HG02840 (cell line): ENCODE measurements at regions not wholly inside any gene's neighbourhood (a gene's known extent, or its start where the extent isn't known, plus 50 kb on each side); places are given as distances from the start of the nearest gene placed in this dataset.
A peak's percentile ranks its signal among the peaks of the same experiment; 100 is the strongest.
"Not testable (repeated sequence)": the region's sequence is repeated elsewhere in the genome, so short reads cannot be mapped to it uniquely, and the experiment has no call there.

Experiments
- ATAC-seq: cut with Tn5 transposase; IDR thresholded peaks from one replicate; pipeline ENCODE4 v1.9.1; 2021; ENCODE audit warnings: mild to moderate bottlenecking, moderate library complexity, moderate number of reproducible peaks; ENCODE audit not compliant: unreplicated experiment, low FRiP score

GRCh38 chr5:63131626-63132285, 553.1 kb downstream of the LRRC70 start:
- ATAC-seq = no peak

GRCh38 chr5:63128761-63129160, 550.1 kb downstream of the LRRC70 start:
- ATAC-seq = no peak

GRCh38 chr5:63128018-63128417, 549.4 kb downstream of the LRRC70 start:
- no peak for ATAC-seq

GRCh38 chr5:63127054-63127453, 548.4 kb downstream of the LRRC70 start:
- ATAC-seq = no peak

GRCh38 chr5:63125862-63126261, 547.2 kb downstream of the LRRC70 start:
- peak; percentile 72 for ATAC-seq

- ATAC-seq = no peak
Measured at GRCh38 chr5:63125392-63125791, 546.8 kb downstream of the LRRC70 start.

- ATAC-seq = no peak
Measured at GRCh38 chr5:63124266-63124665, 545.6 kb downstream of the LRRC70 start.

GRCh38 chr5:63121471-63121870, 542.9 kb downstream of the LRRC70 start:
- ATAC-seq = no peak

GRCh38 chr5:63118221-63118620, 539.6 kb downstream of the LRRC70 start:
- no peak for ATAC-seq

GRCh38 chr5:63111891-63112290, 533.3 kb downstream of the LRRC70 start:
- no peak for ATAC-seq

GRCh38 chr5:63101870-63102269, 523.3 kb downstream of the LRRC70 start:
- no peak for ATAC-seq

GRCh38 chr5:63097286-63097685, 518.7 kb downstream of the LRRC70 start:
- ATAC-seq = no peak

GRCh38 chr5:63094730-63095129, 516.1 kb downstream of the LRRC70 start:
- no peak for ATAC-seq

- no peak for ATAC-seq
Measured at GRCh38 chr5:63089147-63089546, 510.5 kb downstream of the LRRC70 start.

- no peak for ATAC-seq
Measured at GRCh38 chr5:63085561-63085960, 506.9 kb downstream of the LRRC70 start.

GRCh38 chr5:63083689-63084088, 505.1 kb downstream of the LRRC70 start:
- not testable (repeated sequence) for ATAC-seq

- no peak for ATAC-seq
Measured at GRCh38 chr5:63081402-63081801, 502.8 kb downstream of the LRRC70 start.

- ATAC-seq = no peak
Measured at GRCh38 chr5:63070001-63070400, 491.4 kb downstream of the LRRC70 start.

GRCh38 chr5:63055421-63055820, 476.8 kb downstream of the LRRC70 start:
- no peak for ATAC-seq

GRCh38 chr5:63053019-63053638, 474.5 kb downstream of the LRRC70 start:
- ATAC-seq = no peak

GRCh38 chr5:63050916-63051315, 472.3 kb downstream of the LRRC70 start:
- no peak for ATAC-seq

GRCh38 chr5:63049935-63050334, 471.3 kb downstream of the LRRC70 start:
- no peak for ATAC-seq
